Right ventricle myocardium inferior (tissue), 1 donor: ENCODE measurements at regions not wholly inside any gene's neighbourhood (a gene's known extent, or its start where the extent isn't known, plus 50 kb on each side); places are given as distances from the start of the nearest gene placed in this dataset.
"Not testable (repeated sequence)": the region's sequence is repeated elsewhere in the genome, so short reads cannot be mapped to it uniquely, and the experiment has no call there.

Experiments used
- ATAC-seq: fragments of 200-7000 bp; cut with Tn5 transposase; one replicate; pipeline ENCODE4 v1.9.1; 2020; ENCODE audit warnings: mild to moderate bottlenecking, moderate library complexity
- DNase-seq: peaks from one replicate; pipeline ENCODE4 v3.0.0; 2021; ENCODE audit errors: missing footprints
- intact Hi-C: fragments of 100-400 bp; cut with DNase I; formaldehyde crosslinking; loops from one replicate; pipeline ENCODE4 v1.11.0; 2022
- donor health status: DM: no; HTN: yes; CAD: no; lungs with severe emphysema.

DNA sequence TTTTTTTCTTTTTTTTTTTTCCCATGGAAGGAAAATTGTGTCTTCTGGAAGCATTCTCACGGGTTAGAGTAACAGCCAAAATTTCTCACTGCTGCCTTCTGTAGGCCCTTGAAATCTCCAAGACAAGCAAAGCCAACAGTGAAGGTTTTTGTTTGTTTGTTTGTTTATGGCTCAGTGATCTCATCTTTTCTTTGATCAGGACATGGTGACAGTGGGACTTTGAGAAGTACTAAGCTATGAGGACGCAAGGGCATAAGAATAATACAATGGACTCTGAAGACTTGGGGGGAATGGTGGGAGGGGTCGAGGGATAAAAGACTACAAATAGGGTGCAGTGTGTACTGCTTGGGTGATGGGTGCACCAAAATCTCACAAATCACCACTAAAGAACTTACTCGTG, 419.4 kb downstream of the PTPRC start:
- ATAC-seq (no peak), DNase-seq (no peak)
- intact Hi-C loops: no loop called here

DNA sequence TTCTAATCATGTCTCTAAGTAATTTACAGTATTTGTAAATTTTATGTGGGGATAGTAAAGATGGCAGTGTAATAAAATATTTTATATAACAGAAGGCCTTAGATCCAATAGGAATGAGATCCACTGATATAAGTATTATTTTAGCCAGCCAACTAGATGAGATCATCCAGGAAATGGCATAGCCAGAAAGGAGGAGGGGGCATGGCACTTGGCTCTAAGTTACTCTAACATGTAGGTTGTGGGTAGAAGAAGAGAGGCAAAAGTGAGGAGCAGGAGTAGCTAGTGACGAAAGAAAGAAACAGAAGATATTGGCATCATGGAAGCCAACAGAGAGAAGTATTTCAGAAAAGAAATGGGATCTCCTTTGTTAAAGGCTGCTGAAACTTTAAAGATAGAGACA, 426.1 kb downstream of the PTPRC start:
- DNase-seq (no peak), ATAC-seq (no peak)
- intact Hi-C loops: no loop called here

DNA sequence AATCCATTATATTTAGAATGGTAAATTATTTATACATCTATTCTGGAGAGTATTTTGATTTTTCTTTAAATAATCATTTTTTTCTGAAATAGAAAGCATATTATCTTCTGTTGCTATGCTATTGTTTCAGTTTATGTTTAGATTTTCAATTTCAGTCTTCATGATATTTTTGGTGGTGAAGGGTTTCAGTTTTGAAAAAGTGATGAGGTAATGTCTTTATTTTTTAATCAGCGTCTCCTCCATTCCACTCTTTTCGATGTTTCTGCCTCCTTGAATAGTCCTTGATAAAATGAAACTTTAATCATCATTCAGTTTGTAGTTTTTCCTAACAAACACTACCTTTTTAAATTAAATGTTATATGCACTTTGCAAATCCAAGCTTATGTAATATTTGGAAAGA, 428.6 kb downstream of the PTPRC start:
- DNase-seq: no peak
- no peak for ATAC-seq
- intact Hi-C loops: no loop called here

DNA sequence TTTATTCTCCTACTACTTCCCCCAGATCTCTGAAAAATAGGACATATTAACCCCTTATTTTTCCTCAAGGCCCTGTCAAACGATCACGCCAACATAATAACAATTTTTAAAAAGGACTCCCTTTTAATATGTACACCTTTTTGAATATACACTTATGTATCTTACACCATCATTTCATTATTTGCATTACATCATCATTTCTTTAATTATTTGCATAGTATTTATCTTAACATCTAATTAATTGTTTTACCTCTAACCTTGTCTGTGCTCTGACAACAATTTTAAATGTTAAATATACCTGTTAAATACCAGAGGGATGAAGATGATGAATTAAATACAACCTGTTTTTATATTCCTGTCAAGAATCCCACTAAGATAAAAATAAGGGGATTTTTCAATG, 432.2 kb downstream of the PTPRC start:
- intact Hi-C loops: no loop called here
- no peak for DNase-seq
- no peak for ATAC-seq

DNA sequence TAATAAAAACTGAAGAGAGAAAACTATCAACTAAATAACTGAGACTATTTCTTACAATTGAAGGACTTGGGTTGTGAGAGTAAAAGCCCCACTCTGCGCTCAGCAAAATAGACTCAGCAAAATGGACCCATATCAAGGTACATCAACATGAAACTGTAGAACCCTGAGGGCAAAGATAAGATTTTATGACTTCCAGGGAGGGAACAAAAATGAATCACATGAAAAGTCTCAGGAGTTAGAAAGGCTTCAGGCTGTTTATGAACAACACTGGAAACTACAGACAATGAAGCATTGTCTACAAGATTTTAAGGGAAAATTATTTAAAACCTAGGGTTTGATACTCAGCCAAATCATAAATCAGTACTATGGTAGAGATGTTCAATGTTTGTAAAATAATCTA, 434.3 kb downstream of the PTPRC start:
- no peak for ATAC-seq
- no peak for DNase-seq
- intact Hi-C loops: no loop called here

DNA sequence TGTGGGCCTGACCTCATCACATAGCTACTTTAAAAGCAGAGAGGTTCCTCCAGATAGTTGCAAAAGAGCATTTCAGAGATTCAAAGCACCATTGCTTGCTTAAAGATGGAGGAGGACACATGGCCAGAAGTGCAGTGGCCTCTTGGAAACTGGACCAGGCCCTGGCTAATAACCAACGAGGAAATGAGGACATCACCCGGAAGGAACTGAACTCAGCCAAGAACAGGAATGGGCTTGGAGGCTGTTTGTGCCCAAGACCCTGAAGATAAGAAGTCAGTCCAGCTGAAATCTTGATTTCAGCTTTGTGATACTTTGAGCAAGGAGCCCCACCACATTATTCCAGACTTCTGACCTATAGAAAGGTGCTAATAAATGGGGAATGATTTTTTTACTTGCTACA, 437.0 kb downstream of the PTPRC start:
- no peak for DNase-seq
- intact Hi-C loops: no loop called here
- no peak for ATAC-seq

DNA sequence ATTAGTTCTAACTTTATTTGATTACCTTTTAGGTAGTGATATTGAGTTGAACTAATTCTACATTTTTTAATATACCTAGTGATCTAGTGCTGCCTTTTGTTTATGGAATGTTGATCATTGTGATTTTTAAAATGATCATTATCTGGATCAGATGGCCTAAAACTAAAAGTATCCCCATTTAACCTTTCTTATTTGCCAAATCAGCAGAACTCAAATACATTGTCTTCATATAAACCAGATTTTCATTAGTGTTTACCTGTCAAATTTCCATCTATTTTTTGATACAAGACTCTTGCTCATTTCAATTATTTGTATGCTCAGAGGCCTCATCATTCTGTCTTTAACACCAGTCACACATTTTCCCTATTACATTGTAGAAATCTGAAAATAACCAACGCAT, 441.2 kb downstream of the PTPRC start:
- no peak for ATAC-seq
- intact Hi-C loops: no loop called here
- no peak for DNase-seq

DNA sequence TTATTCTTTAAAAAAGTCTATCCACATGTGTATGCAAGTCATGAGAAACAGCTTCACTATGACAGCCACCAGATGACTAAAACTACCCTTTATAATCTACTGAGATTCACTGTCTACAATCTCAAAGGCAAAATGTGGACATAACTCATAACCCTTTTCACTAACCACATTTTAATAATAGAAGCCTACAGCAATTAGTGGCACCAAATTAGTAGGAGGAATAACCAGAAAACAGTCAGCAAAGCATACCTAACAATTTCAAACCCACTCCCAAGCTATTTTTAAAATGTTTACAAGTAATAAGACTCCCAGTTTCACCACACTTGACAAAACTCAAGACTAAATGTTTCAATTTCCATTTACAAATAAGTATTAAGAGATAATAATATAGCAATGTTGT, 442.9 kb downstream of the PTPRC start:
- ATAC-seq: no peak
- DNase-seq: no peak
- intact Hi-C loops: no loop called here

DNA sequence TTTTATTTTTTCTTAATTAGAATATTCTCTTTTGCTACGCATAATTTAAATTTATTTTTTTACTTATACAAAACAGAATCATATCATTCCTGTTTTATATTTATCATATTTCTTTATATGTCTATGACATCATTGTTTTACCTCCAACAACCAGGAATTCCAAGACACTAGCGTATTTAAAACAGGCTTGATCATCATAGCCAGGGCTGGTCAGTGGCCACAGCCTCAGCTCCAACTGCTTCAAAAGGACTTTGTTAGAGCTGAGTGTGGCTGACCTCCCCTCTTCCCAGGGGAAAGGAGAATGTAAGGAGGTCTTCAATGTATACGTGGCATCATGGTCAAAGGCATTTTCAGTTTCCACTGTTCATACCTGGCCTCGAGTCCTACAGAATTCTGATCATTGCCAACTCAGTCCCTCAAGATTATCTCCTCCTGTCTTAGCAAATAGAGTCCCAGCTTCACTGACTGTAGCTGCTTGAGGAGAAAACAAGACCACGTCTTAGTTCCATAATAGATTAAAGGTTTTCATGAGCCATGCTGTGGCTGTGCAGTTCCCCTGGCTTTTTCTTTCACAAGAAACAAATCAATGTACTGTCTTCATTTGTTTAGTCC, 444.0 kb downstream of the PTPRC start:
- ATAC-seq: no peak
- intact Hi-C loops: no loop called here
- DNase-seq: no peak

DNA sequence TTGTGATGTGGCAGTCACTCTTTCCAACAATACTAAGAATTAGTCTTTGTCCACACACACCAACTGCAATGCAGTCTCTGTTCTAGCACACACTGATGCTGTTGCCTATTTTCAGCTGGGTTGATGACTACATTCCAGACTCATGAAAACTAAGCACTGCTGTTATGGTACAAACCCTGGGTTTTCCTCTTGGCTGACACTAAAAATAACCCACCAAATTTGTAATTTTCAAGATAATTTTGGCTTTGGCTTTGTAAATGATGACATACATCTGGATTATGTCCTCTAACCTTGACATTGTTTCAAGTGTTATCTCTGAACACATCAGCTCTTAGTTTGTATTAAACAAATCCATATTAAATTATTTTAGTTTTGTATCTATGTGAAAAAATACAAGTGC, 444.8 kb downstream of the PTPRC start:
- DNase-seq (no peak), ATAC-seq (no peak)
- intact Hi-C loops: no loop called here

DNA sequence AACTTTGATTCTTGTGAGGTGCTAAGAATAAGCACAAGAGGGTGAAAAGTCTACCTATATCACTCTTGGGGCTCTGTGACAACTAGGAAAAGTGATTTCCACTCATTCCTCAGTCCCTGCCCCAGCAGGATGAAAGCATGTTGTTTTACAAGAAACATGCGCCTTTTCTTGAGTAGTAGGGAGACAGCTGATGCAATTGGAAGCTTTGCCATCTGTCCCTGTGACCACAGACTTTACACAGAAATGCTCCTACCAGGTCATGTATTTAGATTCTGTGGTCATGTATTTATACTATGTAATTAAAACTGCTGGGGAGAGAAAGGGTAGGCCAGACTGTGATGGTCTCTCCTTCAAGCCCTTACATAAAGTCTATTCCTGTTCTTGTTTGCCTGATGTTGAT, 445.5 kb downstream of the PTPRC start:
- DNase-seq: no peak
- ATAC-seq: no peak
- intact Hi-C loops: no loop called here

DNA sequence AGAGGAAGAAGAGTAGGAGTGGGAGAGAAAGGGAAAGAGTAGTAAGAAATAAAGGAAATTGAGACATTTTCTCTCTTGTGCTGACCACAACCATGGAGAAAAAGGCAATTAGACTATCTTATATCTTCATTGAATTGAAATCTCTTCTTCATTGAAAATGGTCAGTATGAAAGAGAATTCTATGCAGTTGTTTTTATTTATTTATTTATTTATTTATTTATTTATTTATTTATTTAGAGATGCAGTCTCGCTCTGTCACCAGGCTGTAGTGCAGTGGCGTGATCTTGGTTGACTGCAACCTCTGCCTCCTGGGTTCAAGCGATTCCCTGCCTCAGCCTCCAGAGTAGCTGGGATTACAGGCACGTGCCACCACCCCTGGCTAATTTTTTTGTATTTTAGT, 447.1 kb downstream of the PTPRC start:
- intact Hi-C loops: no loop called here

DNA sequence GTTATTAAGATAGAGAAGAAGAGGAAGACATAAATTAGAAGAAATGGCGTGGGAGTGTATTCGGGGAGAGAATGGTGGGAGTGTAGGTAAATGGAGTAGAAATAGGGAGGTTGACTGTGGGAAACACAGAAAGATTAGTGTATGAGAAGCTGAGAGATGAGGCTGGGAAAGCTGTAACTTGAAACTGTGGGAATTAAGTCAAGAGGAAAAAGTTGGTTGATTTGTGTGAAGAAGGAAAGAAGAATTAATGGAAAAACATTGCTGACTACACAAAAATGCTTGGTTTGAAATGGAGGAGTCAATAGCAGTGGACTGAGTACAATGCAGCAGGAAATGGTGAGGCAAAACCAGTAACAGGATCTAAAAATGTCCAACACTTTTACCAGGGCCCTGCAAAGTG, 448.3 kb downstream of the PTPRC start:
- DNase-seq: no peak
- intact Hi-C loops: no loop called here

More for the DNA sequence above, 447.1 kb downstream of the PTPRC start:
- no peak for DNase-seq
- ATAC-seq: no peak

DNA sequence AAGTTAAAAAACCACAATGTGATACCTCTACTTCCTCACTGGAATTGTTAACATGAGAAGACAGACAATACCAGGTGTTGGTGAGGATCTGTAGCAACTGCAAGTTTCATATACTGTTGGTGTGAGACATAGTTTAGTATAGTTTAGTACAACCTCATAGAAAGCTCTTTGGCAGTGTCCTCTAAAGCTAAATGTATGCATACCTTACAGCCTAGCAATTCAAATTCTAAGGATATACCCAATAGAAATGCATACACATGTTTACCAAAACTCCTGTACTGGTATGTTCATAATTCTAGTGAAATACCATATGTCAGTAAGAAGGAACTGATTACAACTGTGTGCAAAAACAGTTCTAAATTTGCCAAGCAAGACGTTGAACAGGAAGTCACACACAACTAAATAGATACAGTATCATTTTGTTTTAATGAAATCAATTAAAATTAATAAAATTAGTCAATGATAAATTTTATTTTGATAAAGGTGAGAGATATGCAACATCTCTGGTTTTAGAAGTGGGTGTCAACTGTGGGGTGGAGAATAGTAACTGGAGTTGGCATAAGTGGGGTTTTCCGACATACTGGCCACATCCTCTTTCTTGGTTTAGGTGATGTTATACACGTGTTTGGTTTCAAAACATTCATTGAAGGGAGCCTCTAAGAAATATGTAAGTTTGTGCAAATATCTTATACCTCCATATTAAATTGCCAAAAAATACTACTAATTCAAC, 450.7 kb downstream of the PTPRC start:
- DNase-seq (no peak), ATAC-seq (no peak)
- intact Hi-C loops: no loop called here

More for the DNA sequence above, 448.3 kb downstream of the PTPRC start:
- ATAC-seq: no peak

DNA sequence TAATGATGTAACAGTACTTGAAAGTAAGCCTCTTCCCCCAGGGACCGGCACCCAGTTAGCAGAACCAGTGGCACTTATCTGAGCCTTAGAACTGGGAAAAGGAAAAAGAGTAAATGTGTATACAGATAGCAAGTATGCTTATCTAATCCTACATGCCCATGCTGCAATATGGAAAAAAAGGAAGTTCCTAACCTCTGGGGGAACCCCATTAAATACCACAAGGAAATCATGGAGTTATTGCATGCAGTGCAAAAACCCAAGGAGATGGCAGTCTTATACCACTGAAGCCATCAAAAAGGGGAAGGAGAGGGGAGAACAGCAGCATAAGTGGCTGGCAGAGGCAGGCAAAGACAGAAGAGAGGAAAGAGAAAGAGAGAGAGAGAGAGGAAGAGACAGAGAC, 456.8 kb downstream of the PTPRC start:
- ATAC-seq, DNase-seq, intact Hi-C loops: not testable (repeated sequence)

DNA sequence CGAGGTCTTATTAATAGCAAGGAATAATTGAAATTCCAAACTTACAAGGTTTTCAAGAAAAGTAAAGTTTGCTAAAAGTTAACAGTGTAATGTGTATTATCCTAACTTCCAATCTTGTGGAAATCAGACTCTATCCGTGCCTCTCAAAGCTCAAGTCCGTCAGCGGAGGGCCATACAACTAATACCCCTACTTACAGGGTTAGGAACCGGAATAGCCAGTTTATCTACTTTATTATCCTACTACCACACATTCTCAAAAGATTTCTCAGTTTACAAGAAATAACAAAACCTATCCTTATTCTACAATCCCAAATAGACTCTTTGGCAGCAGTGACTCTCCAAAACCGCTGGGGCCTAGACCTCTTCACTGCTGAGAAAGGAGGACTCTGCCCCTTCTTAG, 457.8 kb downstream of the PTPRC start:
- intact Hi-C loops: no loop called here
- DNase-seq (no peak), ATAC-seq (no peak)

DNA sequence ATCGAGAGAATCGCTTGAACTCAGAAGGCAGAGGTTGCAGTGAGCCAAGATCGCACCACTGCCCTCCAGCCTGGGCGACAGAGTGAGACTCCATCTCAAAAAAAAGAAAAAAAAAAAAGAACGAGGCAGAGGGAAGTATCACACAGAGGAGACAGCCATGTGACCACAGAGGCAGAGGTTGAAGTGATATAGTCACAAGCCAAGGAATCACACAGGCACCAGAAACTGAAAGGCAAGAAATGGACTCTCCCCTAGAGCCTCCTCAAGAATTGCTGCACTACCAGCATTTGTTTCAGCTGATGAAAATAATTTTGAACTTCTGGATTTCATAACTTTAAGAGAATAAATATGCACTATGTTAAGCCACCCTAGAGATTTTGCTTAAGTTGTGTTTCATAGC, 459.6 kb downstream of the PTPRC start:
- DNase-seq: no peak

DNA sequence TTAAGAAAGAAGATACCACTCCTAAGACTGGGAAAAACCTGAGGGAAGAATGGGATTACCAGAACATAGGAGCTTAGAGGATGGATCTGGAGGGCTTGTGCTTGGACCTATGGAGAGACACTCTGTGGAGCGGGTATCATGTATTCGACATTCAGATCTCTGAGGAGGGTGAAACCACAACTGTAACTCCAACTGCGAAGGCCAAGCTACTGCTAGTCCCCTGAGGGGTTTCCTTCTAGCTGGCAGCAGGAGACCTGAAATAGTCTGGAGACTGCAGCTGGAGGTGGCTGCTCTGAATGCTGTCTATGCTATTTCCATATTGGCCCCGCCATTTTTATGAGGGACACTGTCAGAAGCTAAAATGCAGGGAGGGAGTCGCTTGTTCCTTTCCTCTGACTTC, 462.3 kb downstream of the PTPRC start:
- ATAC-seq: no peak
- no peak for DNase-seq
- intact Hi-C loops: no loop called here

More for the DNA sequence above, 459.6 kb downstream of the PTPRC start:
- ATAC-seq: no peak
- intact Hi-C loops: no loop called here

DNA sequence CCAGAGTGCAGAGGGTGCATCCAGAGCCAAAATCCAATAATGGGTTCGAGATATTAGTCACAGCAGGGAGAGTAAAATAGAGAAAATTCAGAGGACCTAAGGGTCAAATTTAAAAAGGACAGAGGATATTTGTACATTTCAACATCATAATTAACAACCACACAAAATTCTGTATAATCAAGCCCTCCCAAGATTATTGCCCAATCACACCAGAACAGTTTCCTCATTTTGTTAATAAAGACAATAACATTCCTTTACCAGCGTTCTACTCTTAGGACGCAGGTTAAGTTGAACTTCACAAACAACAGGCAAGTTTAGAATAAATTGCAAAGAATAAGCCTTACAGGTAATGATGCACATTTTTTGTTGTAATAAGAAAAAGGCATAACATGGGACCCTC, 462.8 kb downstream of the PTPRC start:
- intact Hi-C loops: no loop called here
- no peak for DNase-seq
- no peak for ATAC-seq

DNA sequence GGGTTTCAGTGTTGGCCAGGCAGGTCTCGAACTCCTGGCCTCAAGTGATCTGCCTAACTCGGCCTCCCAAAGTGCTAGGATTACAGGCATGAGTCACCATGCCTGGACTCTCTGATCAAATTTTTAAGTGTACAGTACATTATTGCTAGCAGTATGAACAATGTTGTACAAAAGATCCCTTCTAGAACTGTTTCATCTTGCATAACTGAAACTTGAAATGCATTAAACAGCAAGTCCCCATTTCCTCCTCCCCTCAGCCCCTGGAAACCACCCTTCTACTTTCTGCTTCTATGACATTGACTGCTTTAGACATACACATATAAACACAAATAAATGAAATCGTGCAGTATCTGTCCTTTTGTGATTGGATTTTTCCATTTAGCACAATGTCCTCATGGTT, 463.4 kb downstream of the PTPRC start:
- intact Hi-C loops: no loop called here
- ATAC-seq (no peak), DNase-seq (no peak)

DNA sequence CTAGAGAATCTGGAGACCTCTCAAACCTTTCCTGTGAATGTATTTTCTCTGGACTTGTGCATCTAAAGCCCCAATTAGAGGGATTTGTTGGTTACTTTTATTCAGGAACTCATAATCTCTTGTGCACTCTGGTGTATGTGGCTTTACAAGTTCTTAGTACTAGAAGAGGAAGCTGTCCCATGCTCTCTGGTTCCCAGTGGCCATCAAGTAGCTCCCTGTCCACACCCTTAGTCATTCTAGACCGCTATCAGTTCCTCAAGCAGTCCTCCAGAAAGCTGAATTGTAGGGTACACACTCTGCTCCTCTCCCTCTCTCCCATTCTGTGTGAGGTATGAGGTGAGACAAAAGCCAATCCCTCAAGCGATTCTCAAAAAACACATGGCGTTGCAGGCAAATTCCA, 470.3 kb downstream of the PTPRC start:
- intact Hi-C loops: no loop called here
- no peak for ATAC-seq
- no peak for DNase-seq
